ENCODE measurements at regions not wholly inside any gene's neighbourhood (a gene's known extent, or its start where the extent isn't known, plus 50 kb on each side); places are given as distances from the start of the nearest gene placed in this dataset.

DNA sequence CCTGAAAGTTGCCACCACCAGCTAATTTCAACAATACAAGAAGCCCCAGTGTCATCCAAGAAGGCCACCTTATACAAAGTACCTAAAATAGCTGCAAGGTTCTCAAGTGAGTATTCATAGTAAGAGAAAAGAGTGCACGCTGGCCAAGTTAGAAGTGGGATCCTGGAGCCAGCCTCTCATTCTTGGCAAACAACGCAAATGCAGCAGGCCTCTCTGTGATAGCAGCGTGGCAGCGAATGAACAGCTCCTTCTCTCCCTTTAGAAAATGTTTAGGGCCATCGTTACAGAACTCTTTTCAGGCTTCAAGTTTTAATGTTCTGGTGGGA lies 78.0 kb upstream of the IFNG-AS1 start:
- DNase-seq, result peak in 2 of 14 donors; percentile 1 to 8

DNA sequence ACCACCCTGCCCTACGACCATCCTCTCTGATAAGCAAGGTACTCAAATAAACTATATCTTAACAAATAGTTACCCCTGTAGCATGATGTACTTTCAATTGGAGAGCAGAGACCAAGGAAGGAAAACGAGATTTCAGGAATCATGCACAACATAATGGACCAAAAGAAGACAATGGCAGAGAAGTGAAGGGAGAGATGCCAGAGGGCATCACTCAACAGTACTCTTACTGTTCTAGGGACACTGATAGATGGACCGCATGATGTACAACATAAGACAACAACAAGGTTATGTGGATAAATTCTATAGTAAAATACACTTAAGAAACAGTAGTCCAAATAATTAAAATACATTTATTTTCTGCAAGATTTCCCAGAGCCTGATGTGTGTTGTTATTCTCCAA lies 77.5 kb upstream of the IFNG-AS1 start:
- DNase-seq, result no peak

DNA sequence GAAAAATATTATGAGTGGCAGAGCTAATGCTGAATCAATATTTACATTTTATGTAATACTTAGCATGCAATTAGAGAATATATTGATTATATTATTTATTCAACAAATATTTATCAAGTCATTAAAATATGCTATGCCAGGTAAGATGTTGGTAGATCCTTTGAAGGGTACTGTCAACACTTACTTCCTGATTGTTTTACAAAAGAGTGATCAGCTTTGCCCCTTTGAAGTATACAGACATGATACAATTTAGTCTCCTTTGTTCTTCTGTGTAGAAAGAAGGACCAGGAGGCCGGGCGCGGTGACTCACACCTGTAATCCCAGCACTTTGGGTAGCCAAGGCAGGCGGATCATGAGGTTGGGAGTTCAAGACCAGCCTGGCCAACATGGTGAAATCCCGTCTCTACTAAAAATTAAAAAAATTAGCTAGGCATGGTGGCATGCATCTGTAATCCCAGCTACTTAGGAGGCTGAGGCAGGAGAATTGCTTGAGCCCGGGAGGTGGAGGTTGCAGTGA lies 73.9 kb upstream of the IFNG-AS1 start:
- DNase-seq, result no peak

DNA sequence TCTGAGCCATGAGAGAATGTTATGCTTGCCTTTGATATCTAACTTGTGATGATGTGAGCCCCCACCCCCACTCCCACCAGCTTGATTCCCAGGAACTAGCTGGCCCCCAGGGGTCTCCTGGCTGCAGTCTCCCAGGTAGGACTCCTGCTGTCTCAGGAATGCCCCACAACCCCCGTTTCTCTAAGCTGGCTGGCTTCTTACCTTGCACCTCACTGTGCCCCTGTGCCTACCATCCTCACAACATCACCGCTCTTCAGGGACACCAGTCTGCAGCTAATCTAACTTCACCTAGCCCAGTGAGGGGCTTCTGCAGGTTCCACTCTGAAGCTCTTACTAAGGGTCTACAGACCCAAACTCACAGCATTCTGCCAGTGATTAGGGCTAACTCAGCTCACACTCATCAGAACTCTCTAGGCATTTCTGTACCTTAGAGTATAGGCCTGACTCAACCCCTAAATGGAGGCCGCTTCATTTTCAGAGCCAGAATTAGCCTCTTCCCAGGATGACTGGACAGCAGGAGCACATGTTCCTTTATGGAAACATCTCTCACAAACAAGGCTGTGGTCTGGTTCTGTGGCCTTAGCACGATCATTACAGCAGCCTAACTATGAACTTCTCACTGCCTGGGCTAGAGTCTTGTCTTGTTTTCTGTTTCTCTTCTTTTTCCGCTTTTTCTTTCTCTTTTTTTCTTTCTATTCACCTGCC lies 72.8 kb upstream of the IFNG-AS1 start:
- no peak for DNase-seq

DNA sequence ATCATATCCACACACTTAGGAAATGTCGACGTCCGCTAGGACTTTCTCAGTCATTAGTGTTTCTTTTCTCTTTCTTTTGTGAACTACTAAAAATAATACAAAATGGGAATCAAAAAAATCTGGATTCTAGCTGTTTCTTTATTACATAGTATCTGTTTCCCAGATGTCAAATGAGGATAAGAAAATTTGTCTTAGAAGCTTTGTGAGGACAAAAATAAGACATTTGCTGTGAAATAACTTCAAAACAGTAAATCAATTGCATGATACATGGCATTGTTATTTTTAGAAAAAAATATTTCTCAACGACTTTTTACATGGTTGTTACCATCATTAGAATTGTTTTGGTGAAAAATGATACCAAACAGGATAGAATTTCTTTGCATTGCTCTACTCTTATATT lies 71.4 kb upstream of the IFNG-AS1 start:
- no peak for DNase-seq

DNA sequence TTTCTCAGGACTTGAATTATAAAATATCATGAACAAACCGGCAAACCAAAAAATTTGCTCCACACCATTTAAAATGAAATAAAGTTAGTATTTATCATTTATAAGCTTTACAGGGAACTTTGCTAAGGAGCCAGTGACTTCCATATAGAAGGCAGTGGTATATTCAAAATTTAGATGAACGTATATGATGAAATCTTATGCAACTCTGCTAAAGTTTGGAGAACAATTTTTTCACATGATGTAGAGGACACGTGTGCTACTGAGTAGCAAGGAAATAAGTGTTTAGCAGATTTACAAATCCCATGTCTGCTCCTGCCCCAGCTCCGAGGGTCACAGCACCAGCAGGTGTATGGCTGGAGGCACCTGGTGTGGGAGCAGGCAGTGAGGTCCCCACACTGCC lies 70.8 kb upstream of the IFNG-AS1 start:
- DNase-seq, result no peak

DNA sequence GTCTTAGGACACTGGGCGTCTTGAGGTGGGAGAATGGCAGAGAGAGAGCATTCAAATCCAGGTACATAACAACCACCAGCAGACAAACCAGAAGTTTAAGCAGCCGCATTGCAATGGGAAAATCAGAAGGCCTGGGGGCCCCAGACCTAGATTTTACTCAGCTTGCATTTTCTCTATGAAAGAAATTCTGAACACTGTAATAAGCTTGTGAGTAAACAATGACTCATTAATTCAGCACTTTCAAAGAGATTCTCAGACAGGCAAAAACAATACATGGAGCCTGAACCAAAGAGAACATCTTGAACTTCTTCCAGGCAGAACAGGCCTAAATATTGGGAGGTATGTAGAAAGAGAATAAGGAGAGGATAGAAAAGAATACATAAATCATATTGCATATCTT lies 69.8 kb upstream of the IFNG-AS1 start:
- no peak for DNase-seq

DNA sequence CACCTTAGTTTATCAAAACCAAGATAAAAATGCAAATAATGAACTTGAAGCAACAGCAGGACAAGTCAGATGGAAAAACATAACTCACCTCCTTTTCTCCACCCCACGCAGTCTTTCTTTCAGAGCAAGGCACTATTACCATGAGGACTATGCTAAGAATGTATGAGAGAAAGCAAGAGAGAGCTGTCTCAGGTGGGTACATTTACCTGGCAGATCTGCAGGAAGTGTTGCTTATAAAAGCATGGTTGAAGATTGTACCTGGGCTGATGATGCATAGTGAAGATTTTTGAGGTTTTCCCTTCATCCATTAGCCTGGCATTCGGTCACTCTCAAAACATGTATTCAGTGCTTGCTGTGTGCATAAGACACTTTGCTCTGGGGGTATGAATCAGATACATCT lies 68.8 kb upstream of the IFNG-AS1 start:
- no peak for DNase-seq

DNA sequence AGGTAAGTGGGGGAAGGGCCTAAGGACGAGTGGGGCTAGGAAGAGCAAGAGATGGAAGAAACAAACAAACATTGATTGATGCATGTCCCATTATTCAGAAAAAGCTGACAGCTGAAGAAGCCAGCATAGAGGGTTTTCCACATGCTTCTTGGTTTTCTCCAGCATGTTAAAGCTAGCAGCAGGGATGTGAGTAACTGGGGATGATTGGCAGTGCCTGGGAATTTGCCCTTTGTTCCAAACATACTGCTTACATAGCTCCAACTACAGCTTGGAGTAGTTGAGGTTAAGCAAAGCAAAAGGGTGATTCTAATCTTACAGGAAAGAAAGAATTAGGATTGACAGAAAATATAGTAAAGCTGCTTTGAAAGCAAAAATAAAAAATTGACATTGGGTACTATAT lies 68.0 kb upstream of the IFNG-AS1 start:
- DNase-seq, result no peak

DNA sequence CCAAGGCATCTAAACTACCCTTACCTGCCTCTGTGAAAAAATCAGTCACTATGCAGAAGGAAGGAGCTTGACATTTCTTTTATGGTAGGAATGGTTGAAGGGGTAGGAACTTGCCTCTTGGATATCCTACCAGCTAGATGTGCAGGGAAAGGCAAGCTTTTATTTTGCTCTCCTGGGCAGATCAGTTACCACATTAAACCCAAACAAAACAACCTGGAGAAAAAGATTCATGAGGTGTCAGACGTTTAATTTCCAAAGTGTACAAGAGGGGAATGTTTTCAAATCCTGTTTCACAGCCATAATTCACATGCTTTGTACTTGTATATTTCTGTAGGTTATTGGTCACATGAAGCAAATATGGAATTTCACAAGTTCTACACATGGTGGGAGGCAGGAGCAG lies 67.0 kb upstream of the IFNG-AS1 start:
- no peak for DNase-seq

DNA sequence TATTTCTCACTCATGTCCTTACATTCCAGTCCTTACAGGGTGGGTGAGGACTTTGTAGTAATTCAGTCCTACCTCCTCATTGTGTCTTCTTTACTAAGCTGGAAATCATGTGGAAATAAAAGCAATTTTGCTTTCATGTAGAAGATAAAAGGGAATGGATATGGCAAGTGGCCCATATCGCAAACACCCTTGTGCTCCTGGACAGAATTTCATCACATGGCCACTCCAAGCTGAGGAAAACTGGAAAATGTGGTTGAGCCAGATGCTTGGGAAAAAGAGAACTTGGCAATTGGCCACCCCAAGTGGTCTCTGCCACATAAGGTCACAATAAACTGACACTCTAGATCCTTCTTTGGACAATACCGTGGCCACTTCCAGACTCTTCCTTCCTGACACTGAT lies 64.2 kb upstream of the IFNG-AS1 start:
- no peak for DNase-seq

DNA sequence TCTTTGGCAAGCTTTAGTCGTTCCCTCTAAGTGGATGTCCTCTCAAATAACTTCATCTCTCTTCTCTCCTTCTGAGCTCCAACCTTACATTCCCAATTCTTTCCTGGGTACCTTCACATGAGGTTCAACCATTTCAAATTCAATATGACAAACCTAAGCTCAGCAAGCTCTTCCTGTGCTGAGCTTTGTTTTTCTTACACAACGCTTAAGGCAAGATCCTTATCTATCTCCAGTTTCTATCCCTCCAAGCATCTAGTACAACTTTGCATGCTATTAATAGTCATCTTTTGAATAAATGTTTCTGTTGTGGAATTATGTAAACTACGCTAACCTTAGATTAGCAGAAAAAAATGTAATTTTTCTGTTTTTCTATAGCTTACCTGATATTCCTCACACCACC lies 63.7 kb upstream of the IFNG-AS1 start:
- no peak for DNase-seq

DNA sequence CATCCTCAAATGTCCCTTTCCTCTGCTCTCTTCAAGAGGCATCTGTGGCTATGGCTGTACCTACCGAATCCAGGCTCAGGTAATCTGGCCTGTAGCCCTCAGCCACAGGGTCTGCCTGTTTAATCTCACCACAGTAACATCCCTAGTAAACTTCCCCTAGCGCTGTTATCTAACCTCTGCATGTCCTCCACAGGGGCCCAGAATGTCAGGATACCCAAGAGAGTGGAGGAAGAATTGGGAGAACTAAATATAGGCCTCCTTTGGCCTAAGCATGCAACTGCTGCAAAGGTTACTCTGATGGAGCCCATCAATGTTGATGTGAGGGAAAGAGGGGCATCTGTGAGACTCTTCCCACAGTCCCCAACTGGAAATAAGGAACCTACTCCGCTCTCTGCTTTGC lies 63.2 kb upstream of the IFNG-AS1 start:
- no peak for DNase-seq

DNA sequence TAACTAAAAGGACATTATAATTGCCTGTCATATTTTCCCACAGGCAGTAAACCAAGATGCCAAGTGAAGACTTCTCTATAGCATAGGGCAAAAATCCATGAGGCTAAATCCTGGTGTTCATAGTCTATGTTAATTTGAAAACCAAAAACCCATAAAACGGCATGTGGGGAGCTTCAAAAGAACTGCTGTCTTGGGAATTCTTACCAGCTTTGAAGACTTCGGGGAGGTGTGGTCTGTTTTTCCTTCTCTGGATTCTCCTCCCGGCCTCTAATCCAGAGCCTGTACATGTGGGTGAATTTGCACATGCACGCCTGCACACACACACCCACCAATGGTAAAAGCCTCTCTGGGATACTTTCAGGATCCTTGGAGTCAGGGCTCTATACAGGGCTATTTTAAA lies 61.9 kb upstream of the IFNG-AS1 start:
- DNase-seq, result no peak

DNA sequence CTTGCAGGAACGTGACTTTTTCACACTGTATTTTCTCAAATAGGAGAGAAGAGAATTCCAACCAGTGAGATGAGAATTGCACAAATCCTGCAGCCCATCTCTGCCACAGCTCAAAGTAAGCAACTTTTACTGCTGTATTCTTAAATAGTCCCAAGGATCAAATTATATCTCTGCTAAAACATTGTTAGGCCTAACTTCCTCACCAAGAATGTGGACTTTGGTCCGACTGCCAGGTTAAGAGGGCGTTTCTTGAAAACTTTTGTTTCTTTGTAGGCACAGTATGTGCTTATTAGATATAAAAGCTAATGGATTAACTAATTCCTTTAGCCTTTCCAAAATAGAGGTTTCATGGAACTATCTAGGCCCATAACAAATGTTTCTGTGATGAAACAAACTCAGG lies 61.4 kb upstream of the IFNG-AS1 start:
- DNase-seq, result no peak

DNA sequence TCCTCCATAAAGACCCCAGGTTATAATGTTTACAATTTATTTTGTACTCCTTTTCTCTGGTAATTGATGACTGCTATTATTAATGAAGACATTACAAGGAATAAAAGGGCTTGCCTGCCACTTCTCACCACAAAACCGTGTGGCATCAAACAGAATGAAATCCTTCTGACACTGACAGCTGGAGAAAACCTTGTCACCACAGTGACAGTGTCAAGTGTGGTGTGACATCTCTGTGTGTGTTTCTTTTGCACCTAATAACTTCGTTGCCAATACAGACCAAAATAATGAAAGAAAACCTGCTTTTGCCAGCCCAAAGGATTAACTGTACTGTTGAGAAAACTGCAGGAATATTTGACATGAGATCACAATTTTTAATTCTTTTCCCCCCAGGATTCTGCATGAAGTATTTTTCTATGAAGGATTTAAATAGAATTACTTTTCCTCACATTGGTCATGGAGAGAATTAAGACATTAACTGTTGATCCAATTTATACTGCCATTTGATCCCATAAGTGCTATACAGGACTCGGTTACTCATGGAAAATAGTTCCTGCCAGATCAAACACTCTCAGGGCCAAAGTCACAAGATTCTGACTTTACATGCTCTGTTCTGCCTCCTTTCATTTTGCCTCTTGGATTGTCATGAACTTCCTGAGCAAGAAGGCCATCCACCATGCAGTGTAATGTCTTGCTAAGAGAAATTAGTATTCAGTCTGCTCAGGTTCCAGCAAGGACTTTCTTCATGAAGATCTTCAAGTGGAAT lies 60.4 kb upstream of the IFNG-AS1 start:
- no peak for DNase-seq

DNA sequence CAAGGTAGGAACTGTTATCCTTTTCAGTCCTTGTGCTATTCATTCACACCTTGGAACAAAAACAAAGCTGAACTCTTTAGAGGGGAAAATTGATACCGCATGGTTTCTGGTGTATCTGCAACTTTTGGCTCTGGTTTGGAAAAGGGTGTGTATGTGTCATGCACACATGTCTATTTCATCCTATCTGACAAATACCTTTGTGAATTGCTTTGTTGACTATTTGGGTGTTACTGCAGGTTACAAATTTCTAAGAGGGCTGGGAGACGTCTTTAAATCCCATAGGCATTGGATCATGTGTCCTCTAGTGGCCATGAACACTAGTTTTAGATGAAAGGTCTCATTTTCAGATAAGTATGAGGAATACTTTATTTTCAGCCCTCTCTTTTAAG lies 59.9 kb upstream of the IFNG-AS1 start:
- DNase-seq, result no peak

DNA sequence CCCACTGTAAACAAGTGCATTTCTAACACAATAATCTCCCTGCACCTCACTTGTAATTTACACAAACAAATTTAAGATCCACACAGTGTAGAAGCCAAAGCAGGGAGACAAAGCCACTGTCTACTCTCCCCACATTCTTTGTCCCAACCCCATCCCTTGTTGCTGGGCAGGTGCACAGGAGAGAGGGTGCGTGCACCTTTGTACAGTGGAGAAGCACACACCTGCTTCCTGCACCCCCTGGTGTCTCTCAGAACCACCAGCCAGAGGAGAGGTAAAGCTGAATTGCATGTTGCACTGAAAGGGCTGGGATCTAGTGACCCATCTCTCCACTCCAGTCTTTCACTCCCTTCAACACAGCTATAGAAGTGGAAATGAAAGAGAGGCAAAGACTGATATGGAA lies 51.4 kb upstream of the IFNG-AS1 start:
- no peak for DNase-seq

Measured in C1 segment of cervical spinal cord (tissue), 14 donors.